ENCODE measurements at regions not wholly inside any gene's neighbourhood (a gene's known extent, or its start where the extent isn't known, plus 50 kb on each side); places are given as distances from the start of the nearest gene placed in this dataset.

DNA sequence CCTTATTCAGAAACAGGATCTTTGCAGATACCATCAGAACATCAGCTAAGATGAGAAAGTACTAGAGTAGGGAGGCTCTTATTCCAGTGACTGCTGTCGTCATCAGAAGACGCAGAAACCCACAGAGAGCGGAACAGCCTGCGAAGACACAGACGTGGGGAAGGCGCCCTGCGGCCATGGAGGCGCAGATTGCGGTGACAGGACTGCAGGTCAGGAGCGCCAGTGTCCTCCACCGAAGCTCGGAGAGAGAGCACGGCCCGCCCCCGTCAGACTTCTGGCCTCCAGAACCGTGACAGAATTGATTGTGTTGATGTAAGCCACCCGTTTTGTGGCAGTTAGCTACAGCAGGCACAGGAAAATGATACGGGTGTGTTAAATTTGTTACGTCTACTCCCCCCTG, 275.5 kb downstream of the EFNB2 start:
- H3K9me3 Mint-ChIP-seq, result peaks cover 3% of the 10 kb centered on the region
- no peak for DNase-seq
- CTCF ChIA-PET, result no interaction called here
- no peaks in the 10 kb centered on the region for H3K4me1 Mint-ChIP-seq (ENCODE audit: low read depth)
- POLR2A ChIA-PET, result no interaction called here
- H3K4me3 Mint-ChIP-seq, result no peak overlapping the region
- no peaks in the 10 kb centered on the region for H3K27me3 Mint-ChIP-seq
- ATAC-seq, result no peak
- no peak overlapping the region for H3K27ac Mint-ChIP-seq
- no peaks in the 10 kb centered on the region for H3K36me3 Mint-ChIP-seq (ENCODE audit: low read depth)
- intact Hi-C loops (cut with micrococcal nuclease), result no loop called here
- TF ChIP-seq, protein P1, sequence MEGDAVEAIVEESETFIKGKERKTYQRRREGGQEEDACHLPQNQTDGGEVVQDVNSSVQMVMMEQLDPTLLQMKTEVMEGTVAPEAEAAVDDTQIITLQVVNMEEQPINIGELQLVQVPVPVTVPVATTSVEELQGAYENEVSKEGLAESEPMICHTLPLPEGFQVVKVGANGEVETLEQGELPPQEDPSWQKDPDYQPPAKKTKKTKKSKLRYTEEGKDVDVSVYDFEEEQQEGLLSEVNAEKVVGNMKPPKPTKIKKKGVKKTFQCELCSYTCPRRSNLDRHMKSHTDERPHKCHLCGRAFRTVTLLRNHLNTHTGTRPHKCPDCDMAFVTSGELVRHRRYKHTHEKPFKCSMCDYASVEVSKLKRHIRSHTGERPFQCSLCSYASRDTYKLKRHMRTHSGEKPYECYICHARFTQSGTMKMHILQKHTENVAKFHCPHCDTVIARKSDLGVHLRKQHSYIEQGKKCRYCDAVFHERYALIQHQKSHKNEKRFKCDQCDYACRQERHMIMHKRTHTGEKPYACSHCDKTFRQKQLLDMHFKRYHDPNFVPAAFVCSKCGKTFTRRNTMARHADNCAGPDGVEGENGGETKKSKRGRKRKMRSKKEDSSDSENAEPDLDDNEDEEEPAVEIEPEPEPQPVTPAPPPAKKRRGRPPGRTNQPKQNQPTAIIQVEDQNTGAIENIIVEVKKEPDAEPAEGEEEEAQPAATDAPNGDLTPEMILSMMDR (IDR thresholded peaks at IDR 0.05), result no peak

GRCh38 chr13:106246666-106247188, 288.7 kb downstream of the EFNB2 start:
- Mint-ChIP-seq H3K36me3 (ENCODE audit: low read depth) (no peaks in the 10 kb centered on the region), H3K9me3 (no peaks in the 10 kb centered on the region), H3K4me1 (ENCODE audit: low read depth) (no peaks in the 10 kb centered on the region), H3K27ac (no peak overlapping the region), H3K4me3 (no peak overlapping the region), H3K27me3 (peaks cover 1% of the 10 kb centered on the region)
- ATAC-seq, result no peak
- ChIA-PET CTCF (no interaction called here), POLR2A (no interaction called here)
- intact Hi-C loops (cut with micrococcal nuclease), result no loop called here
- DNase-seq, result no peak
- TF ChIP-seq, protein P1 (IDR thresholded peaks at IDR 0.05), result no peak

DNA sequence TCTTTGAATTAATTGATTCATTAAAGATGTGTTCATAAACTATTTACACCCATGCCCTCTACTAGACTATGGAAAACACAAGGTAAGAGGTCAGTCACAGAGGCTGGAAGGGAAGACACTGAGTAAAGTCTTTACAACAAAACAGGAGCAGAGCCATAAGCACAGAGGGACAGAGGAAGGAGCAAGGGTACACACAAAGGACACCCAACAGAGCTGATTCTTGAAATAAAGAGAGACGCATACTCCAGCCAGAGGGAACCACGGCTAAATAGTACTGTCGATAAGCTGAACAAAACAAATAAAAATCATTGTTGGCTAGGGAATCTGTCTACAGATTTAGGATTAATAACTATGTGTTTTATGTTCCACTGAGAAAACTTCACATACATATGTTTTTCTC, 289.2 kb downstream of the EFNB2 start:
- ATAC-seq (no peak), DNase-seq (no peak)
- ChIA-PET POLR2A (no interaction called here), CTCF (no interaction called here)
- no peak overlapping the region for H3K27ac Mint-ChIP-seq
- TF ChIP-seq, protein P1 (IDR thresholded peaks at IDR 0.05), result no peak
- intact Hi-C loops (cut with micrococcal nuclease), result no loop called here
- H3K9me3 Mint-ChIP-seq, result no peaks in the 10 kb centered on the region
- H3K27me3 Mint-ChIP-seq, result peaks cover 1% of the 10 kb centered on the region
- no peak overlapping the region for H3K4me3 Mint-ChIP-seq
- no peaks in the 10 kb centered on the region for H3K36me3 Mint-ChIP-seq (ENCODE audit: low read depth)
- no peaks in the 10 kb centered on the region for H3K4me1 Mint-ChIP-seq (ENCODE audit: low read depth)

DNA sequence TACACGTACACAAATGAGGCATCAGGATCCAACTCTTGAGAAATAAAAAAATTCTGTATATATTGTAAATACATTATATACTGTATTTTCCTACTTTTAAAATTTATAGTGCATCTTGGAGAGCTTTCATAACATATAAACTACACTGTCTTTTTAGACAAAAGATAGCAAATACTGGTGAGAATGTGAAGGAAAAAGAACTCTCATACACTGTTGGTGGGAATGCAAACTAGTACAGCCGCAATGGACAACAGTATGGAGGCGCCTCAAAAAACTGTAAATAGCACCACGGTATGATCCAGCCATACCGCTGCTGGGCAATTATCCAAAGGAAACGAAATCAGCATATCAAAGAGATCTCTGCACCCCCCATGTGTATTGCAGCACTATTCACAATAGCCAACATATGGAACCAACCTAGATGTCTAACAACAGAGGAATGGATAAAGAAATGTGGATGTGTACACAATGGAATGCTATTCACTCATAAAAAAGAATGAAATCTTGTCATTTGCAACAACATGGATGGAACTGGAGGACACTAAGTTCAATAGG, 292.4 kb downstream of the EFNB2 start:
- TF ChIP-seq, protein P1 (IDR thresholded peaks at IDR 0.05), result no peak
- no peak overlapping the region for H3K27ac Mint-ChIP-seq
- H3K27me3 Mint-ChIP-seq, result no peaks in the 10 kb centered on the region
- no peak for DNase-seq
- intact Hi-C loops (cut with micrococcal nuclease), result no loop called here
- H3K9me3 Mint-ChIP-seq, result no peaks in the 10 kb centered on the region
- ChIA-PET POLR2A (no interaction called here), CTCF (no interaction called here)
- H3K4me1 Mint-ChIP-seq (ENCODE audit: low read depth), result no peaks in the 10 kb centered on the region
- H3K36me3 Mint-ChIP-seq (ENCODE audit: low read depth), result no peaks in the 10 kb centered on the region
- no peak overlapping the region for H3K4me3 Mint-ChIP-seq
- no peak for ATAC-seq

GRCh38 chr13:106241974-106242953, 293.2 kb downstream of the EFNB2 start:
- Mint-ChIP-seq H3K9me3 (no peaks in the 10 kb centered on the region), H3K27me3 (no peaks in the 10 kb centered on the region), H3K27ac (no peak overlapping the region), H3K4me3 (no peak overlapping the region), H3K36me3 (ENCODE audit: low read depth) (no peaks in the 10 kb centered on the region), H3K4me1 (ENCODE audit: low read depth) (no peaks in the 10 kb centered on the region)
- TF ChIP-seq, protein P1 (IDR thresholded peaks at IDR 0.05), result no peak
- ATAC-seq (no peak), DNase-seq (no peak)
- ChIA-PET POLR2A (no interaction called here), CTCF (no interaction called here)
- intact Hi-C loops (cut with micrococcal nuclease), result no loop called here

Measured in activated CD8-positive, alpha-beta T cell treated with anti-CD3 and anti-CD28 coated beads for 36 hours (primary cell).